HG03066 (cell line): ENCODE measurements at regions not wholly inside any gene's neighbourhood (a gene's known extent, or its start where the extent isn't known, plus 50 kb on each side); places are given as distances from the start of the nearest gene placed in this dataset.
"Not testable (repeated sequence)": the region's sequence is repeated elsewhere in the genome, so short reads cannot be mapped to it uniquely, and the experiment has no call there.

Experiments
- ATAC-seq: cut with Tn5 transposase; IDR thresholded peaks from one replicate; pipeline ENCODE4 v1.9.1; 2021; ENCODE audit warnings: low read depth; ENCODE audit not compliant: unreplicated experiment

- ATAC-seq = peak; percentile 83
Observed at GRCh38 chr5:167049043-167049663, 1242.3 kb upstream of the WWC1 start.

DNA sequence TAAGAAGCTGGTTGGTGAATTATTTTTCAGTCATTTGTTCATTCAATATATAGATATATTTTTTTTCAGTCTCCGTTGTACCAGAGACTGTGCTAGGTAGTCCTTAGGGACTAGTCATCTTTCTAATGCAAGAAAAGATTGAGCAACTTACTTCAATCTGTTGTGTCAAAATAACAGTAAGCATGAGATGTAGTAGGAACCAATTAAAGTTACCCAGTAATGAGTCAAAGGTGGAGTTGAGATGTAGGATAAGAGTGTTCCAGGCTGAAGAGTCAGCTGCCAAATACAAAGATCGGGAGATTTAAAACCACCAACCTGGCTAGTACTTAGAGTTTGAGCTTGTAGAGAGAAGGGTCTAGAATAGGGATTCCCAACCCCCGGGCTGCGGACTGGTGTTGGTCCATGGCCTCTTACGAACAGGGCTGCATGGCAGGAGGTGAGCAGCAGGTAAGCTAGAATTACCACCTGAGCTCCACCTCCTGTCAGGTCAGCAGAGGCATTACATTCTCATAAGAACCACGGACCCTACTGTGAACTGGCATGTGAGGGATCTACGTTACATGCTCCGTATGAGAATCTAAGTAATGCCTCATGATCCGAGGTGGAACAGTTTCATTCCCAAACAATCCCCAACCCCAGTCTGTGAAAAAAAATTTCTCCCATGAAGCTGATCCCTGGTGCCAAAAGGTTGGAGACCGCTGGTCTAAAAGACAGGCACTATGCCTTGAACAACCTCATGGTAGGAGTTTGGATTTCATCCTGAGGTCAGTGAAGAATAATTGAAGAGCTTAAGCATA, 1241.5 kb upstream of the WWC1 start:
- no peak for ATAC-seq

DNA sequence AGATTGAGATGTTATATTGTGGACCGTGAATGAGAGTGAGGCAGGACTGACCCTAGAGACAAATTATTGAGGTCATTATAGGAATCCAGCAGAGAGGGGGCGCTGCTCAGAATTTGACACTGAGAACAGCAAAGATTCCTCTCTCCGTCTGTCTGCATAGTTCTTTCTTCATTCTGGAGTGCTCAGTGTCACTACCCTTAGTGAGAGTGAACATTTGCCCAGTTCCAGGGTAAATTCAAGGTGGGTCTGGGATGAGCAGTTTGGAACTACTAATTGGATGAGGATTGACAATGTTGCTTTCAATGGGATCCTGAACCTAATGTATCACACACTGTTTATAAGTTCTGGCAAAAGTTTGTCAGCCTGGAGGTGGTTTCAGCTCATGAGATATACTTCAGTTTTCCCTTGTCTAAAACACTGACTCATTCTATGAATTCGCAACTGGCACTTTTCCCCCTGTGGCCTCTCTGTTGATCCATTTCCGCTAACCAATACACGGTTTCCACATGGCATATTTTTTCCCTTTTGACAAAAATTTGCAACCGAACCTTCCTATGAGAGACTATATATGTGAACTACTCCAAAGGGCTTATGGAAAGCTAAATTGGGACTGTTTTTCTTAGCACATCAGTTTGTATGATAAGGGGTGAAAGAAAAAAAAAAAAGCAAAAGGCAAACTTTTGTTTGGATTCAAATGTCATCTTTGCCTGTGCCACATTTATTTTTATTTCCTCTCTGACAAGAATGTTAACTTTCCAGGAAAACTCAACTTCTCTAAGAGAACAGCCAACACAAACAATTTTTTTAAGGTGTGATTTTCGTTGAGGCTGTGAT, 1240.7 kb upstream of the WWC1 start:
- ATAC-seq = no peak

DNA sequence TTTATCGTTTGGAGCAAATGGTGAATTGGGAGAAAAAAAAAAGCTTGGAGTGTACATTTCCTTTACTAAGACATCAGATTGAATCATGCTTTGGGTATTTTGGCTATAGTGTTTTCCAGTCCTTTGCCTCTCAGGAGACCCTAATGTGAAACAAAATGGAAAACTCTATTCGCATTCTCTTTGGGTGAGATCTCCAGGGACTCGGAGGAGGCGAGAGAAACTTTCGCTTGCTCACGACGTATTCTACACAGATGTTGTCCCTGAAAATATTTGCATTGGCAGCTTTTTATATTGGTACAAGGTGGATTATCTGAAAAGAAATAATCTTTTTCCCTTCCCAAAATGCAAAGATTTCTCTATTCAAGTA, 1240.1 kb upstream of the WWC1 start:
- ATAC-seq = no peak

DNA sequence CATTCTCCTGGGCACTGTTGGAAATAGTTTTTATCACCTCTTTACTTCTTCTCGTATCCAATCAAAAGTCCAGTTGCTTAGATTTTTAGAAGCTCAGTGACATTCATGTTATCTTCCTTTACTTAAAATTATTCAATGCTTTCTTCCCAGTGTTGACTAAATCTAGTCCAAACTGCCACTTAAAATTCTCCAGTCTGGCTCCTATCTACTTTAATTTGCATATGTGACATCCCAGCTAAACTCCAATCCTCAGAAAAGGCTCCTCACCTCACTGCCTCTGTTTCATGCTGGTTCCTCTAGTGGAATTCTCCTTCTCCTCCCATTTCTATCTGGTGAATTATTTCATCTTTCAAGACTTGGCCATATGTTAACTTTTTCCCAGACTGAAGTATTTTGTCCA, 1238.7 kb upstream of the WWC1 start:
- ATAC-seq = no peak

DNA sequence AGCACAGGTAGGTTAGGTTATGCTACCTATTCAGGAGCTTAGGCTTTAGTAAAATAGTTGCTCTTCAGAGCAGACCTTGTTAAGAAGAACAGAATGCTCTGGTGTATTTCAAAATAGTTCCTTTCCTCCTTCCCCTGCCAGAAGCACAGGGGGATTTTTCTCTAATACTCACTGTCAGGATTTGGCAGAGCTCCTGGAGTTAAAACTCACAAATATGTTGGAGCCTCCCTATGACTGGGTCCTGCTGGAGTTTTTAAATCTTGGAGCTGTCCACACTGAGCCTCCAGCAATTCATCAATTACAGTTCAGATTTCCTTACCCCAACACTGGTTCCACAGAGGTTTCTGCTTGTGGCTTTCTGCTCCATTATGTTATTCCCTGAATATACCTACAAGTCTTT, 1233.8 kb upstream of the WWC1 start:
- no peak for ATAC-seq

DNA sequence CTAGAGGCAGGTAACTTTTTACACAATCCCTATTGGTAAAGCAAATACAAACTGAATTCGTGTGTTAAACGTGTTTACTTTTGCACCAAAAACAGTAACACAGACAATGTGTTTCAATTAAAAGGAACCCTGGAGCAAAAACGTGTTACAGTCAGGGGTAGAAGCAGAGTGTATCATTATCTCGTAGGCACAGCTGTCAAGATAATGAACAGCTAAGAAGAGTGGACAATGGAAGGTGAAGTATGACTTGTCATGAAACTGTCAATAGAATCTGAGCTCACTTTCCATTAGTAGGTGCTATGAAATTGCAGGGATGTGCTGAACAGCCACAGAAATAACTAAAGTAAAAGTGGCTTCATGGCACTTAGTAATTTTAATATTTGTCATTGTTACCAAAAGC, 1229.8 kb upstream of the WWC1 start:
- no peak for ATAC-seq

GRCh38 chr5:167063116-167063515, 1228.3 kb upstream of the WWC1 start:
- no peak for ATAC-seq

DNA sequence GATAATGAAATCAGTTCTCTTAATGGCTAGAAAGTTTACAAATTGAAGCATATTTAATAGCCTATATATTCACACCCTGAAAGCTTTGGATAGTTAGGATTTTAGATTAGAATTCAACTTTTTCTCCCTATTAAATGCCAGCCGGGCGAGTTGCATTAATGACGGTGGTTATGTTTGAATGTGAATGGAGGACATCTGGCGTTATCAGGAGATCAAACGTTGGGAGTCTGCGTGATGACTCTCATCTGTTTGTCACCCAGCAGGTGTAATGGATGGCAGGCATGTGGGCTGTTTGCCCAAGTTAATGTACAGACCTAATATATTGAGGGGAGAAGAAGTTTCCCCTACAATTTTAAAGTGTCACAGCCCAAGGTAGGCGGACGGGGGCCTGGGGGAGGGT, 1227.7 kb upstream of the WWC1 start:
- no peak for ATAC-seq

GRCh38 chr5:167064198-167064776, 1227.2 kb upstream of the WWC1 start:
- no peak for ATAC-seq

- no peak for ATAC-seq
Observed at GRCh38 chr5:167065794-167066193, 1225.7 kb upstream of the WWC1 start.

DNA sequence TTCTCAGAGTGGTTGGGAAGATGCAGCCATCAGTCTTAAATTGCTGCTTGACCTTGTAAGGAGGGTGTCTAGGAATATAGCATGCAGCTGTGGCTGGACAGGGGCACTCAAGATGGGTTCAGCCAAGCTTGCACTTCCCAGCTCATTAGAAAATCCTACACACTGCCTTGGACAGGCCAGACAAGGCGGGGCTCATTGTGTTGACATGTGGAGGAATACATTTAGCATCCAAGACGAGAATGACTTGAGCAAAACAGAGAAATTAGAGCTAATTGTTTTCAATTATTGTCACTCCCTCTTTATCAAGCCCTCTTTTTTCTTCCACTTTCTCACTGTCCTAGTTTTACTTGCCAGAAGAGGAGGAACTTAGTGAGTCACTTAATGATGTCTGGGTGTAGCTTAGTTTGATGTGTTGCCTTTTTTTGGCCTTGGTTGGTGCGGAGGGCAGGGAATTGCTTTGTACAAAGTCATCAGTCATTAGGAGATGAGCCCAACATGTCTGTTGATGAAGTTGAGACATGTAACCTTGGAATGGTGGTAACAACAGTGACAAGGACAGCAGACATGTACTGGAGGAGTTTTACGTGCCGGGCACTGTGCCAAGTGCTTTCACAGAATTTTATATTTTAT, 1219.3 kb upstream of the WWC1 start:
- ATAC-seq = no peak

DNA sequence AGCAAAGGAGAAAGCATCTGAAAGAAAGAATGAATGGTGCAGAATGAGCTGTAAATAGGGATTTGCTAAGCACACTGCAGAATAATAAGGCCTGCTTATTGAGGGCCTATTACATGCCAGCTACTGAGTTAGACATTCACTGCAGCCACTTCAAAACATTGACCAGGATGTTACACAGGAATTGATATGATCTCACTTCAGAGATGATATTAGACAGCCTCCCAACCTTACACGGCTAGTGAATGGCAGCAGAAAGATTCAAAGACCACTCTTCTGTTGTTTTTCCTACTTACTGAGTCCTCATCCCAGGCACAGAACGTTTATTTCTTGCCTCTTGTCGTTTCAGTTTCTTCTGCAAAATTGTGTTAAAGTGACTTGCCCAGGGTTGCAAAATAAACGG, 1209.9 kb upstream of the WWC1 start:
- no peak for ATAC-seq

DNA sequence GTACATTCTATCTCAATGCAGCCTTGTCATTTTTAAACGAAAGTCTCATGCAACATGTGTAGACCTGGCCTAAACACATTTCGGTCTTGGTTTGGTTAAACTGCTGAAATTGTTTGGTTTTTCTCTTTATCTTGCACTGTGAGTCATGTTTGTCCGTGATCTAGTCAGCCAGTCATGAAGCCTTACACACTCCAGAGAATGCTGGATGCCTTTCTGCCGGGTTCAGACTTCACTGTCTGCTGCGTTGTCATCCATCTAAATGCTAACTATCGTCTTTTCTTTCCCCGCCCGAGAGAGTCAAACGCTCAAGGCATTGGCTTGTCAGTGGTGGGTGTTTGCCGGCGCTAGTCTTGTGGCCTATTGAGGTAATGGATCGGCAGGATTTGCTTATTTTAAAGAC, 1194.6 kb upstream of the WWC1 start:
- ATAC-seq = no peak

DNA sequence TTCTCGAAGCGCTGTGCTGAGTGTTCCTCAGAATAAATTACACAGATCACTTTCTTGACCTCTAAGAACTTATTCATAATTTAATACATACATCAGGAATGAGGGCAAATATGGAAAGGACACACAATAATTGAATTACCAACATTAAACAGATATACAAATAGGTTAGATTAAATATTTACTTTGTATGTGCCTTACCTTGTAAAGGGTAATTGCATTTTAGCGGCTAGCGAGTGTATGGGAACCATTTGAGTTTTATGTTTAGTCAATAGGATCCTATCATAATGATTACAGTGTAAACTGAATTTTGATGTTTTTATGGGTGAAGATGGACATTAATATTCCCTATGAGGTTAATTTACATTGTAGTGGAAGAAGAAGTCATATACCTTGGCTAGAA, 1187.1 kb upstream of the WWC1 start:
- no peak for ATAC-seq

- no peak for ATAC-seq
Observed at GRCh38 chr5:167105941-167106340, 1185.5 kb upstream of the WWC1 start.

- no peak for ATAC-seq
Observed at GRCh38 chr5:167107684-167108083, 1183.8 kb upstream of the WWC1 start.

DNA sequence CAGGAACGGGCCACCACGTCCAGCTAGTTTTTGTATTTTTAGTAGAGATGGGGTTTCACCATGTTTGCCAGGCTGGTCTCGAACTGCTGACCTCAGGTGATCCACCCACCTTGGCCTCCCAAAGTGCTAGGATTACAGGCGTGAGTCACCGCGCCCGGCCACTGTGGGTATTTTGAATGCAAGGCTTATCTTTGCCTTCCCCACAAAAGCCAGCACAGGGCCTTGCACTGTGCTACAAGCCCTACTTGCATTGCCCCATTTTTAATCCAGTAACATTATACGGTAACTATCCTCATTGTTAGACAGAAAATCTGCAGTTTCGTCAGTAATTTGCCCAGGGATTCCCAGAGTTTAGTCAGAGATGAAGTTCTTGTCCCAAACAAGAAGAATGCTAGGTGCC, 1183.2 kb upstream of the WWC1 start:
- not testable (repeated sequence) for ATAC-seq

DNA sequence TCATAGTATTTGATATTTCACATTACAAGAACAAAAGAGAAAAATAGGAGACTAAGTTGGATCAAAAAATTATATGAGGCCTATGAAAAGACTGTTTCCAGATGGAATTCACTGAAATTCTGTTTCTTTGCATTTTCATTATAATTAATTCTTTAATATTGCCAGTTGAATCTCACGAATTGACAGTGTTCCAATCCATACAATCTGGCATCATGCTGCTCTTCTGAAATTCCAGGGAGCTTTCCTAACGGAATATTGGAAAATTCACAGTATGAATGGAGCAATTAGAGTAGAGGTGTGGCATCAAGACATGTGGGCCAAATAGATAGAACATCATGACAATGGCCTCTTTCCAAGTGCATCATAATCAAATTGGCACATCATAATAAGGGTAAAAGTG, 1178.9 kb upstream of the WWC1 start:
- no peak for ATAC-seq

DNA sequence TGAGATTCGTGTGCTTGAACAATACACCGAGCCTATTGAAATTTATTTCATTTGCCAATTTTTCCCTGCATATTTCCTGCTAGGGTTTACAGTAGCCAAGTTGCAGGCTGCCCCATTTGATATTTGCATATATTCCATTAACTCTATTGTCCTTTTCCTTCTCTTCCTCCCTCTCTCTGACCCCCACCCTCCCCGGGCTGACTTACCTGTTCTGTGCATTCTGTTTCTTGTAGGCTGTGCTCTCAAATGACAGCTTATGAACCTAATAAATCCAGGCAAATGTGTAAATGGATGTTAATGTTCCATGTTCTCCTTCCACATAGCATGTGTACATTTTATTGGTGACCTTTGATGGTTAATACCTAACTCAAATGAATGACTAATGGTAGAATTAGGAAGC, 1169.2 kb upstream of the WWC1 start:
- no peak for ATAC-seq

DNA sequence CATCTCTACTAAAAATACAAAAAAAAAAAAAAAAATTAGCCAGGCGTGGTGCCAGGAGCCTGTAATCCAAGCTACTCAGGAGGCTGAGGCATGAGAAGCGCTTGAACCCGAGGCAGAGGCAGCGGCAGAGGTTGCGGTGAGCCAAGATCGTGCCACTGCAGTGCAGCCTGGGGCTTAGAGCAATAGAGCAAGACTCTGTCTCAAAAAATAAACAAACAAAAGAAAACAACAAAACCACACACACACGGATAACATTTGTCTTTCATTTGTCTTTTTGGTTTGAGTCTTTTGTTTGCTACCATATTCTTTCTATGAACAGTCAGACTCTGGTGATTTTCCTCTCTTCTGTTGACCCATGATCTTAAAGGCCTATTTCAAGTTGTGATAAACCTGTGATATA, 1168.3 kb upstream of the WWC1 start:
- ATAC-seq = no peak
